MM.1S (cell line): ENCODE measurements at regions not wholly inside any gene's neighbourhood (a gene's known extent, or its start where the extent isn't known, plus 50 kb on each side); places are given as distances from the start of the nearest gene placed in this dataset.
"Not testable (repeated sequence)": the region's sequence is repeated elsewhere in the genome, so short reads cannot be mapped to it uniquely, and the experiment has no call there.

ENCODE experiments used
- DNase-seq: peaks from one replicate; pipeline ENCODE4 v3.0.0-alpha.2; 2015
- H2AFZ ChIP-seq: fragments of 300-600 bp; sonication (generic); 2 replicates; pipeline ENCODE4 v1.6.0; 2016; ENCODE audit warnings: antibody characterized with exemption, low read length
- H3F3A ChIP-seq: fragments of 300-600 bp; sonication (generic); 2 replicates; pipeline ENCODE4 v1.6.1; 2016; ENCODE audit warnings: mild to moderate bottlenecking, antibody characterized with exemption, low read length, moderate library complexity, mixed read lengths; ENCODE audit not compliant: insufficient read depth
- H3K27ac ChIP-seq: fragments of 300-600 bp; sonication (generic); 2 replicates; pipeline ENCODE4 v1.5.1; 2016; ENCODE audit warnings: mild to moderate bottlenecking, low read length
- H3K27me3 ChIP-seq: fragments of 300-600 bp; sonication (generic); replicated peaks from 2 replicates; pipeline ENCODE4 v1.6.0; 2016; ENCODE audit warnings: low read length; ENCODE audit not compliant: insufficient read depth
- H3K36me3 ChIP-seq: fragments of 300-600 bp; sonication (generic); replicated peaks from 2 replicates; pipeline ENCODE4 v1.6.1; 2016; ENCODE audit warnings: mild to moderate bottlenecking, low read length, mixed read lengths; ENCODE audit not compliant: insufficient read depth
- H3K4me1 ChIP-seq: fragments of 300-600 bp; sonication (generic); 2 replicates; pipeline ENCODE4 v1.6.1; 2016; ENCODE audit warnings: low read length, mixed read lengths
- H3K4me2 ChIP-seq: fragments of 300-600 bp; sonication (generic); 2 replicates; pipeline ENCODE4 v1.6.0; 2016; ENCODE audit warnings: low read depth, low read length
- H3K4me3 ChIP-seq: fragments of 300-600 bp; sonication (generic); 2 replicates; pipeline ENCODE4 v1.5.1; 2016; ENCODE audit warnings: low read length, mixed read lengths
- H3K79me2 ChIP-seq: fragments of 300-600 bp; sonication (generic); 2 replicates; pipeline ENCODE4 v1.6.1; 2016; ENCODE audit warnings: mixed run types, low read length, mixed read lengths
- H3K9ac ChIP-seq: fragments of 300-600 bp; sonication (generic); 2 replicates; pipeline ENCODE4 v1.6.1; 2016; ENCODE audit warnings: low read length, mixed read lengths
- H3K9me2 ChIP-seq: fragments of 300-600 bp; sonication (generic); replicated peaks from 2 replicates; pipeline ENCODE4 v1.6.1; 2016; ENCODE audit warnings: mild to moderate bottlenecking, low read length, mixed read lengths; ENCODE audit not compliant: insufficient read depth
- H3K9me3 ChIP-seq: fragments of 300-600 bp; sonication (generic); replicated peaks from 2 replicates; pipeline ENCODE4 v1.6.1; 2016; ENCODE audit warnings: mild to moderate bottlenecking, low read length, mixed read lengths; ENCODE audit not compliant: insufficient read depth
- H4K20me1 ChIP-seq: fragments of 300-600 bp; sonication (generic); 2 replicates; pipeline ENCODE4 v1.6.1; 2016; ENCODE audit warnings: mild to moderate bottlenecking, low read length, moderate library complexity, mixed read lengths; ENCODE audit not compliant: insufficient read depth
- EZH2 ChIP-seq: fragments of 300-600 bp; sonication (generic); optimal IDR thresholded peaks from 2 replicates; pipeline ENCODE3; 2017; ENCODE audit warnings: low read depth, mild to moderate bottlenecking, antibody characterized with exemption, low read length, mixed read lengths
- EZH2phosphoT487 ChIP-seq: fragments of 300-600 bp; sonication (generic); IDR thresholded peaks from 2 replicates; pipeline ENCODE4 v1.6.1; 2018; ENCODE audit warnings: antibody characterized with exemption, low read length
- TF ChIP-seq, protein P1 (sequence below): fragments of 300-600 bp; sonication (generic); IDR thresholded peaks from 2 replicates; pipeline ENCODE4 v1.5.1; 2016; ENCODE audit warnings: antibody characterized with exemption, low read length, mixed read lengths

DNA sequence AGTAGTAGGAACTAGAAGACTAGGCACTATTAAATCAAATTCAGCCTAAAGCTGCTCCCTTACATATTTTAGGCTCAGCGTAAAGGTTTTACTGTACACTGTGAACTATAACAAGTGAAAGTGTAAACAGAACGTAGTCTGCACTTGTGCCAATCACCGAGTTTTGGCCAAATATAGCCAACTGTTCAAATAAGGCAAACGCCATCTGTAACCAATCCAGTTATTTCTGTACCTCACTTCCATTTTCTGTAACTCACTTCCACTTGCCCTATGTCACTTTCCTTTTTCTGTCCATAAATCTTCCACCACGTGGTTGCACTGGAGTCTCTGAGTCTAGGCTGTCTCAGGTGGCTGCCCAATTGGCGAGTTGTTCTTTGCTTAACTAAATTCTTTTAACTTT is 2132.2 kb downstream of the LRRC4C start:
- no peak overlapping the region for H3K4me3 ChIP-seq
- no peak overlapping the region for H3K9ac ChIP-seq
- H4K20me1 ChIP-seq: no peaks in the 10 kb centered on the region
- no peak for DNase-seq
- H3F3A ChIP-seq: no peaks in the 10 kb centered on the region
- no peak overlapping the region for H3K27ac ChIP-seq
- H3K27me3 ChIP-seq: no peaks in the 10 kb centered on the region
- H3K4me1 ChIP-seq: no peaks in the 10 kb centered on the region
- no peak overlapping the region for H2AFZ ChIP-seq
- no peaks in the 10 kb centered on the region for H3K79me2 ChIP-seq
- TF ChIP-seq EZH2 (no peak), EZH2phosphoT487 (no peak)
- TF ChIP-seq, protein P1, sequence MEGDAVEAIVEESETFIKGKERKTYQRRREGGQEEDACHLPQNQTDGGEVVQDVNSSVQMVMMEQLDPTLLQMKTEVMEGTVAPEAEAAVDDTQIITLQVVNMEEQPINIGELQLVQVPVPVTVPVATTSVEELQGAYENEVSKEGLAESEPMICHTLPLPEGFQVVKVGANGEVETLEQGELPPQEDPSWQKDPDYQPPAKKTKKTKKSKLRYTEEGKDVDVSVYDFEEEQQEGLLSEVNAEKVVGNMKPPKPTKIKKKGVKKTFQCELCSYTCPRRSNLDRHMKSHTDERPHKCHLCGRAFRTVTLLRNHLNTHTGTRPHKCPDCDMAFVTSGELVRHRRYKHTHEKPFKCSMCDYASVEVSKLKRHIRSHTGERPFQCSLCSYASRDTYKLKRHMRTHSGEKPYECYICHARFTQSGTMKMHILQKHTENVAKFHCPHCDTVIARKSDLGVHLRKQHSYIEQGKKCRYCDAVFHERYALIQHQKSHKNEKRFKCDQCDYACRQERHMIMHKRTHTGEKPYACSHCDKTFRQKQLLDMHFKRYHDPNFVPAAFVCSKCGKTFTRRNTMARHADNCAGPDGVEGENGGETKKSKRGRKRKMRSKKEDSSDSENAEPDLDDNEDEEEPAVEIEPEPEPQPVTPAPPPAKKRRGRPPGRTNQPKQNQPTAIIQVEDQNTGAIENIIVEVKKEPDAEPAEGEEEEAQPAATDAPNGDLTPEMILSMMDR: no peak
- no peaks in the 10 kb centered on the region for H3K9me2 ChIP-seq
- no peaks in the 10 kb centered on the region for H3K36me3 ChIP-seq
- no peaks in the 10 kb centered on the region for H3K9me3 ChIP-seq
- H3K4me2 ChIP-seq: no peak overlapping the region

DNA sequence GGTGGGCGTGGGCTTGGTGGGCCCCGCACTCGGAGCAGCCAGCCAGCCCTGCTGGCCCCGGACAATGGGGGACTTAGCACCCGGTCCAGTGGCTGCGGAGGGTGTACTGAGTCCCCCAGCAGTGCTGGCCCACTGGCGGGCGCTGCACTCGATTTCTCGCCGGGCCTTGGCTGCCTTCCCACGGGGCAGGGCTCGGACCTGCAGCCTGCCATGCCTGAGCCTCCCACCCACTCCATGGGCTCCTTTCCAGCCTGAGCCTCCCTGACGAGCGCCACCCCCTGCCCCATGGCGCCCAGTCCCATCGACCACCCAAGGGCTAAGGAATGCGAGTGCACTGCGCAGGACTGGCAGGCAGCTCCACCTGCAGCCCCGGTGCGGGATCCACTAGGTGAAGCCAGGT is 2147.6 kb downstream of the LRRC4C start:
- not testable (repeated sequence) for H3K27me3 ChIP-seq, H3K36me3 ChIP-seq, H3K4me3 ChIP-seq, H4K20me1 ChIP-seq, H3K9me2 ChIP-seq, H3K27ac ChIP-seq, H3F3A ChIP-seq, H3K9ac ChIP-seq, H3K4me1 ChIP-seq, H2AFZ ChIP-seq, DNase-seq, H3K4me2 ChIP-seq, H3K79me2 ChIP-seq, H3K9me3 ChIP-seq

DNA sequence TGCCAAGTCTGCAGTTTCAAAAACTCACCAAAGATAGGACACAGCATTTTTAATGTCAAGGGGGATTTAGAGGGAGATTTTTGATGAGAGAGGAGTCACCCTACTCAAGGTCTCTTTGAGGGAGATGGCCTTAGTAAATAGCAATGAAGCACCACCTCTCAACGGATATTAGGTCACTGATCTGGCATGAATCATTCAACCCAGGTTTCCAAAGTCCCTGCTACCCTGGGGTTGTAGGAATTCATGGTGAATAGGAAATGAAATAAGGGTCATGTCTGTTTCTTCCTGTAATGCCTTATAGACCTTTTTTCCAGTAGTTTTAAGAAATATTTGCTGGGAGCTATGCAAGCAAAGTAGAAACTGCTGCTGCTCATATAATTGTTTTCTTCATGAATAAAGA is 2154.9 kb downstream of the LRRC4C start:
- H3K9me3 ChIP-seq: no peaks in the 10 kb centered on the region
- no peak overlapping the region for H3K4me2 ChIP-seq
- no peak overlapping the region for H3K9ac ChIP-seq
- no peaks in the 10 kb centered on the region for H3K36me3 ChIP-seq
- no peaks in the 10 kb centered on the region for H3K79me2 ChIP-seq
- H3K27me3 ChIP-seq: no peaks in the 10 kb centered on the region
- no peaks in the 10 kb centered on the region for H3K9me2 ChIP-seq
- H3F3A ChIP-seq: no peaks in the 10 kb centered on the region
- no peak for DNase-seq
- H2AFZ ChIP-seq: no peak overlapping the region
- no peak overlapping the region for H3K4me3 ChIP-seq
- H3K27ac ChIP-seq: no peak overlapping the region
- TF ChIP-seq, protein P1: no peak
- TF ChIP-seq EZH2phosphoT487: no peak
- TF ChIP-seq EZH2: no peak
- H3K4me1 ChIP-seq: no peaks in the 10 kb centered on the region
- no peaks in the 10 kb centered on the region for H4K20me1 ChIP-seq

DNA sequence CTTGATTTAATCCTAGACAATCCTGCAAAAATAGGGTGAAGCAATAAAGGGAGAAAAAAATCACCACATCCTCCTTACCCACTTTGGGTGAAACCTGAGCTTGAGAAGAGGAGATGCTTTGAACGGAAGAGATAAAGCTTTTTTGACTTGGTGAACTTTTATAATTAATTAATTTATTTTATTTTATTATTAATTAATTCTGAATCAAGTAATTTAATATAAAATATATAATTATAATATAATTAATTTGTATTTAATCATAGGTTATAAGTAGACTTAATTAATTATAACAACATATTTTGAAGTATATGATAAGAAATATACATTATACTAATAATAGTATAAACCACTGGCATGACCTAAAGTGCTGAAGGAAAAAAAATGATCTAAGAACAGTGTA is 2164.8 kb downstream of the LRRC4C start:
- DNase-seq: no peak
- H4K20me1 ChIP-seq: no peaks in the 10 kb centered on the region
- H3K79me2 ChIP-seq: no peaks in the 10 kb centered on the region
- H3K27me3 ChIP-seq: no peaks in the 10 kb centered on the region
- no peaks in the 10 kb centered on the region for H3K9me2 ChIP-seq
- H3K4me1 ChIP-seq: no peaks in the 10 kb centered on the region
- no peaks in the 10 kb centered on the region for H3F3A ChIP-seq
- no peaks in the 10 kb centered on the region for H3K36me3 ChIP-seq
- H3K4me2 ChIP-seq: no peak overlapping the region
- TF ChIP-seq, protein P1: no peak
- TF ChIP-seq EZH2: no peak
- no peak for TF ChIP-seq EZH2phosphoT487
- no peak overlapping the region for H3K9ac ChIP-seq
- H2AFZ ChIP-seq: no peak overlapping the region
- no peak overlapping the region for H3K27ac ChIP-seq
- no peak overlapping the region for H3K4me3 ChIP-seq
- no peaks in the 10 kb centered on the region for H3K9me3 ChIP-seq
